SK-N-SH (cell line): ENCODE measurements at regions not wholly inside any gene's neighbourhood (a gene's known extent, or its start where the extent isn't known, plus 50 kb on each side); places are given as distances from the start of the nearest gene placed in this dataset.

ENCODE experiments used
- CTCF ChIP-seq: fragments of 200-600 bp; sonication (generic); IDR thresholded peaks from 2 replicates; pipeline ENCODE4 v1.6.1; 2017; ENCODE audit warnings: antibody characterized with exemption, mild to moderate bottlenecking, moderate library complexity
- EZH2phosphoT487 ChIP-seq: fragments of 200-600 bp; sonication (generic); IDR thresholded peaks from 2 replicates; pipeline ENCODE4 v1.6.1; 2017; ENCODE audit warnings: low read depth, mixed run types, mild to moderate bottlenecking, antibody characterized with exemption, moderate library complexity, borderline replicate concordance
- POLR2AphosphoS5 ChIP-seq: IDR thresholded peaks from 2 replicates; pipeline ENCODE4 v1.6.1; 2012; ENCODE audit warnings: low read depth, low read length

- TF ChIP-seq CTCF (no peak), EZH2phosphoT487 (no peak), POLR2AphosphoS5 (no peak)
Observed at GRCh38 chr7:109782806-109783205, 1213.1 kb downstream of the DNAJB9 start.
